ENCODE measurements at regions not wholly inside any gene's neighbourhood (a gene's known extent, or its start where the extent isn't known, plus 50 kb on each side); places are given as distances from the start of the nearest gene placed in this dataset.

DNA sequence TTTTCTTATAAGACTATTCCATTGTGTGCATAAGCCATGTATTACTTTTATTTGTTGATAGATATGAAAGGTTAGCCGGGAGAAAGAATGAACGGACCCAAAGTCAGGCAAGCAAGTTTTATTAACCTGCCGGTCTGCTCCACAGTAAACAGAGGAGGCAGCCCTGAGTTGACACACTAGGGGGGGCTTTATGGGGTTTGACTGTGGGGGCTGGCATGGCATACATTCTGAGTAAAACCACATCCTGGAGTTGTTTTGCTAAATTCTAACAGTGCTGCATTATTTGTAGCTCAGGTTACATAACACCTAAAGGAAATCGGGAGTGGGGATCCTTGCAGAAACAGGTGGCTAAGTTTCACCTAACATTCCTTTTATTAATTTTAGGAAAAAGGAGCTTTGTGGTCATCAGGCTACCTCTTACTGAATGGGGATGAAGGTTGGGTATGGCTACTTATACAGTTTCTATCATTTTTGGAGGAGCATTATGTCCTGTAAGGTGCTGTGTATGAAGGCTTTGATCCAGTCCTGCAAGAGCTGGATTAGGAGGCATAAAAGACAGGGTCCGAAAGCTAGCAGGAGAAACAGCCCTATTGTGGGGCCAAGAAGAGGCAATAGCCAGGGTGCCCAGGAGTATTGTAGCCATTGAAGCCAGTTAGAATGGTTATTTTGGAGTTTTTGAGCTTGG, 107.4 kb upstream of the USP9Y start:
- peak; percentile 9 for DNase-seq

DNA sequence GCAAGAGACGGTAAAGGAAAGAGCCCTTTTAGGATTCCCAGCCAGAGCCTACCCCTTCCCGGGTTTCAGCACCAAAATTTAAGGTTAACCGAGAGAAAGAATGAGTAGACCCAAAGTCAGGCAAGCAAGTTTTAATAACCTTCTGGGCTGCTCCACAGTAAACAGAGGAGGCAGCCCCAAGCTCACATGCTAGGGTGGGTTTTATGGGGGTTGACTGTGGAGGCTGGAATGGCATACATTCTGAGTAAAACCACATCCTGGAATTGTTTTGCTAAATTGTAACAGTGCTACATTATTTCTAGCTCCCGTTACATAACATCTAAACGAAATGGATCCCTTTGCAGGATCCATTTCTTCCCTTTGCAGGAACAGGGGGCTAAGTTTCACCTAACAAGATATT, 102.2 kb upstream of the USP9Y start:
- DNase-seq: no peak

DNA sequence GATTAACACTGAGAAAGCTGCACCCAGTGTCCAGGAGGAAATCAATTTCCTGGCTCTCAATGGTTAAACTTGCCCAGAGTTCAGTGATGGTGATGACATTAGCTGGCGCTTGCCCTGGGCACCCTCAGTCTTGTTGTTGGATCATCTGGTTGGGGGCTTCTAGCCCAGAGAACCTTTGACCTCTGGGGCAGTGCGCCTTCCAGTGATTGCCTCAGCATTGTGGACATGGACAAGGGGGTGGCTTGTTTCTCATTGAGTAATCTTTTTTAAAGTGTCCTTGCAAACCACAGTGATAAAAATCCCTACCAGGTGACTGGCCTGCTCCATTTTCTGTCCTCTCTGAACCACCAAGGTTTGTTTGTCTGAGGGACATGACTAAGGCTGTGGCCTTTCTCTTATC, 95.6 kb upstream of the USP9Y start:
- DNase-seq: no peak

DNA sequence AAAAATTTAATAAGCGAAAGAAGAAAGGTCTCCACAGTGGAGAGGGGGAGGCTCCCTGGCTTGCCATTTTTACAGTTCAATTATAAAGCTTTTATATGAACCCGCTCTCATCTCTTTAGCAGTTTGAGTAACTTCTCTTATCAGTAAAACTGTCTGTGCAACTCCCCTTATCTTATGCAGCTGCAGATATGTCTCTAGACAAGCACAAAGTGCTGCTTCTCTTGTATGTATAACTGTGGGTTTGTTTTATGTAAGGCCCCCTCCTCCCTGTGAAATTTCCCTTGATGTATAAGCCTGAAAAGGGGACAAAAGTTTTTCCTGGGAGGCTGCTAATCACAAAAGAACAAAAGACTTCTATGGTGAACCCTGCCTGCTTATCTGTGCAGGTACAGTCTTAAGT, 90.2 kb upstream of the USP9Y start:
- no peak for DNase-seq

DNA sequence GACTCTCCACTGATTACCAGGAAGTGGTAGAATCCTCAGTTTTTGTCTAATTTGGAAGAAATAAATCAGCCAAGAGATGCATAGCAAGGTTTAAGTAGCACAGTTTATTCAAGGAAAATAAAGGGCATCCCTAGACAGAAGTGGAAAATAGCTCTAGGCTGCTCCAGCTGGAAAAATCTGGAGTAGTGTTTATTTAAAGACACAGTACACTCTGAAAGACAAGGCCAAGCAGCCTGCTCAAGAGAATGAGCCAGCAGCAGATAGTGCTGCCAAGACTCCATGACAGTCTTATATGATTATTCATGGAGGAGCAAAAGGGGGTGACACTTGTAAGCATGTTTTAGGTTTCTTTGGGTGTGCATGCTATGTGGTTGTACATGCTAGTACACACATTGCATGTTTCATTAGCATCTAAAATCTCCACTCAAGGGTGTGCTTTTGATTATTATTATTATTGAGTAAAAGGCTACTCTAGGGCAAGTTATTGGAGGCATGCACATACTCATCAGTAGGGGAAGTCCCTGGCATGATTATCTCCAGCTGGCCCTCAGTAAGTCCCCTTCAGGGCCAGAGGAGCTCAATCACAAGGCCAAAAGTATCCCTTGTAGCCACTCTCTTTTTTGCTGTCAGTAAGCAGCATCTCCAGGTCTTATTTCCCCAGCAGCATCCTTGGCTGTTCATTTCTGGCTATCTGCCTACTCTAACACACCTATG, 85.1 kb upstream of the USP9Y start:
- no peak for DNase-seq

DNA sequence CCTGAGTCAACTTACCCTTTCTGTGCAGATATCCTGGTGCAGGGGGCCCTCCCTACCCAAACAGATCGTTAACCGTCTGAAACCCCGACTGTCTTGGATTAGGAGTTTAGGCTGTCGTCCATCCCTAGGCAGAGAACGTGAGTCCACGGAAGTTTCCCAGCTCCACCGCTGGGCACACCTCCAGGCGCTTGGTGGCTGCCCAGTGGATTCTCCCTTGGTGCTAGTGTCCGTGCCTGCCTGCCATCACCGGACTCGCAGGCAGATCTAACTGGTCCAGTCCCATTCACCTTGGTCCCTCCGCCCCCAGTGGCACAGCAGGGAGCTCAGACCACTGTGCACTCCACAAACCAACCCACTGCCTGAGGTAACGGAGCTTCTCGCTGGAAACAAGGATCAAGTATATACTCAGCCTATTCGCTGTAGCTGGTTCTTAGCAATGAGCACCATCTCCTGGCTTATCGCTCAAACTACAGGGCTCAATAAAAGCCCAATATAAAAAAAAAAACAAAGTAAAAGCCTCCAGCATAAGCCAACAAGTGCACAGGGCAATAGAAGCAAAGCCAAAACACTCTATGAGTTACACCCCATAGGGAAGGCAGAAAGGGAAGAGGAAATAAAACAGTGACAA, 79.5 kb upstream of the USP9Y start:
- no peak for DNase-seq

DNA sequence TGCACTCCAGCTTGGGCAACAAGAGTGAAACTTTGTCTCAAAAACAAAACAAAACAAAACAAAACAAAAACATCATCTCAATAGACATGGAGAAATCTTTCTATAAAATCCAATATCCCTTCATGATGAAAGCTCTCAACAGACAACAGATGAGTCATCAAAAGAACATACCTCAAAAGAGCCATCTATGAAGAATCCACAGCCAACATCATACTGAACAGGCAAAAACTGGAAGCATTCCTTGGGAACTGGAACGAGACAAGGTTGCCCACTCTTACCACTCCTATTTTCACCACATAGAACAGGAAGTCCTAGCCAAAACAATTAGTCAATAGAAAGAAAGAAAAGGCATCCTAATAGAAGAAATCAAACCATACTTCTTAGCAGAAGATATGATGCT, 77.8 kb upstream of the USP9Y start:
- DNase-seq: no peak

DNA sequence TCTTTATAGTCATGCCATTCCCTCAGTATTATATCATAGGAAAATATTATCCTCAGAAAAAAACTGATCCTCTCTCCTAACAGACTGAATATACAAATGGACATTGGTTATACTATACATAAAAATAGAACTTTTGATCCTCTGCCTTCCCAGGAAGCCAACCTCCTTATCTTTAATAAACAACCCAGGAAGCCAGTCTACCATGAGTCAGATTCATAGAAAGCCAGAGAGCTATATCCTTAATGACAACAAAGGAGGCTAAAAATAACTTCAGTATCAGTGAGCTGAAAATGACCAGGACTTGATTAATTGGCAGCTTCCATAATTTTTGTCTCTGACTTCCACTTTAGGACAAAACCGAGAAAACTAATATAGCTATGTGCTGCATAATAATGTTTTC, 58.0 kb upstream of the USP9Y start:
- DNase-seq: no peak

DNA sequence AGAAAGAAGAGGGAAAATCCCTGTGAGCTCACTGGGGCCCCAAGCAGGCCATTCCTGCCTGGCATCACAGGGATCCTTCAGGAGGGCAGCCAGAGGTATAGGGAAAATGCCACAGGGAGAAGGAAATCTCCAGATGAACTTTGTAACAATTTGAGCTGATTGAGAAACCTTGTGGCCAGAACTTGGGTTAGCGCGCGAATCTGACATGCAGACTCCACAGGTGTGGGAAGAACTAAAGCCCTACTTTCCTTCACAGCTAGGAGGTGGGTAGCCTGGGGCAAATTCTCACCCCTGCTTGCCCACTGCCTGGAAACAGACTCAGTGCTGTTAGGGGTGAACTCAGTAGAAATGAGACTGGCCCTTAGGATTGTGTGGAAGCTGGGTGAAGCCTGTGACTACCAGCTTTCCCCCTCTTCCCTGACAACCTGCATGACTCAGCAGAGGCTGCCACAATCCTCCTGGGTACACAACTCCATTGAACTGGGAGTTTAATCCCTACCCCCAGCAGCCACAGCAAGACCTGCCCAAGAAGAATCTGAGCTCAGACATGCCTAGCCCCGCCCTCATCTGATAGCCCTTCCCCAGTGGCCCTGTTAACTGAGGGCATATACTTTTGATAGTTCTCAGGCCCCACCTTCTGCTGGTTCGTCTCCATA, 57.2 kb upstream of the USP9Y start:
- DNase-seq: peak; percentile 0

DNA sequence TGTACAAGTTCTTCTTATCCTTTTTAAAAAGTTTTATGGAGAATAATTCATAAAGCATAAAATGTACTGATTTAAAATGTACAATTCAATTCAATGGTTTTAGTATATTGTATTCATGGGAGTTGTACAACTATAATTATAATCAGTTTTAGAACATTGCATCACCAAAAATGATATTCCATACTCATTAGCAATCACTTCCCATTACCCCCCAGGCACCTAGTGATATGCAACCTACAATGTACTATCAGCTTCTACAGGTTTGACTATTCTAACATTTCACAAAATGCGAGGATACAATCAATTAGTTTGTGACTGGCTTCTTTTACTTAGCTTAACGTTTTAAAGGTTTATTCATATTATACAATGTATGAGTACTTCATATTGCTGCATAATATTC, 49.9 kb upstream of the USP9Y start:
- no peak for DNase-seq
